ENCODE measurements at regions not wholly inside any gene's neighbourhood (a gene's known extent, or its start where the extent isn't known, plus 50 kb on each side); places are given as distances from the start of the nearest gene placed in this dataset.
"Not testable (repeated sequence)": the region's sequence is repeated elsewhere in the genome, so short reads cannot be mapped to it uniquely, and the experiment has no call there.

GRCh38 chr2:138068669-138069068 lies 104.4 kb downstream of the HNMT start:
- TF ChIP-seq POLR2A, CTCF (IDR thresholded peaks at IDR 0.05): not testable (repeated sequence)

Measured in adrenal gland (tissue), 5 donors.